Activated naive CD8-positive, alpha-beta T cell treated with anti-CD3 and anti-CD28 coated beads, Interleukin-2, amount 10 ng/mL, durations not matched to agents 7 days and 5 days (primary cell): ENCODE measurements at regions not wholly inside any gene's neighbourhood (a gene's known extent, or its start where the extent isn't known, plus 50 kb on each side); places are given as distances from the start of the nearest gene placed in this dataset.

Source experiments
- ATAC-seq: fragments of 150-1000 bp; cut with Tn5 transposase; one replicate; pipeline ENCODE4 v1.10.0; 2021; ENCODE audit warnings: low read depth, moderate library complexity
- POLR2A ChIA-PET: fragments of 350-600 bp; sonication (Branson Sonifier 250); formaldehyde crosslinking; loops from one replicate; lab custom pipeline; 2021; ENCODE audit warnings: antibody characterized with exemption; lab: Charles Lee
- DNase-seq: peaks from one replicate; pipeline ENCODE4 v3.0.0; 2021
- H3K27ac Mint-ChIP-seq: one replicate; pipeline ENCODE4 v1.8.0; 2022; ENCODE audit warnings: mild to moderate bottlenecking, mixed read lengths
- H3K27me3 Mint-ChIP-seq: one replicate; pipeline ENCODE4 v1.8.0; 2022; ENCODE audit warnings: mild to moderate bottlenecking, moderate library complexity, mixed read lengths
- H3K36me3 Mint-ChIP-seq: one replicate; pipeline ENCODE4 v1.8.0; 2021; ENCODE audit warnings: mild to moderate bottlenecking, mixed read lengths
- H3K4me1 Mint-ChIP-seq: one replicate; pipeline ENCODE4 v1.8.0; 2021; ENCODE audit warnings: mixed read lengths
- H3K4me3 Mint-ChIP-seq: one replicate; pipeline ENCODE4 v1.8.0; 2022; ENCODE audit warnings: mild to moderate bottlenecking, moderate library complexity, mixed read lengths
- H3K9me3 Mint-ChIP-seq: one replicate; pipeline ENCODE4 v1.8.0; 2021; ENCODE audit warnings: mixed read lengths

- H3K4me3 Mint-ChIP-seq: no peak overlapping the region
- H3K4me1 Mint-ChIP-seq: no peaks in the 10 kb centered on the region
Measured at GRCh38 chr13:52975969-52976368, 52.6 kb upstream of the OLFM4 start.

GRCh38 chr13:52975161-52975560, 53.5 kb upstream of the OLFM4 start:
- Mint-ChIP-seq H3K27me3 (no peaks in the 10 kb centered on the region), H3K4me3 (no peak overlapping the region), H3K4me1 (no peaks in the 10 kb centered on the region), H3K9me3 (no peaks in the 10 kb centered on the region), H3K36me3 (no peaks in the 10 kb centered on the region), H3K27ac (no peak overlapping the region)
- no peak for ATAC-seq
- no peak for DNase-seq
- POLR2A ChIA-PET: no interaction called here

More at GRCh38 chr13:52975969-52976368, 52.6 kb upstream of the OLFM4 start:
- ATAC-seq (no peak), DNase-seq (no peak)
- Mint-ChIP-seq H3K27me3 (no peaks in the 10 kb centered on the region), H3K27ac (no peak overlapping the region), H3K9me3 (no peaks in the 10 kb centered on the region), H3K36me3 (no peaks in the 10 kb centered on the region)
- POLR2A ChIA-PET: no interaction called here

GRCh38 chr13:52974711-52975110, 53.9 kb upstream of the OLFM4 start:
- H3K27me3 Mint-ChIP-seq: no peaks in the 10 kb centered on the region
- H3K36me3 Mint-ChIP-seq: no peaks in the 10 kb centered on the region
- no peaks in the 10 kb centered on the region for H3K4me1 Mint-ChIP-seq
- ATAC-seq: no peak
- no peak overlapping the region for H3K27ac Mint-ChIP-seq
- POLR2A ChIA-PET: no interaction called here
- DNase-seq: no peak
- H3K9me3 Mint-ChIP-seq: no peaks in the 10 kb centered on the region
- no peak overlapping the region for H3K4me3 Mint-ChIP-seq

- no peaks in the 10 kb centered on the region for H3K4me1 Mint-ChIP-seq
- DNase-seq (no peak), ATAC-seq (no peak)
- H3K27ac Mint-ChIP-seq: no peak overlapping the region
- no peaks in the 10 kb centered on the region for H3K27me3 Mint-ChIP-seq
- POLR2A ChIA-PET: no interaction called here
- H3K36me3 Mint-ChIP-seq: no peaks in the 10 kb centered on the region
- H3K4me3 Mint-ChIP-seq: no peak overlapping the region
- no peaks in the 10 kb centered on the region for H3K9me3 Mint-ChIP-seq
Measured at GRCh38 chr13:52969373-52969772, 59.2 kb upstream of the OLFM4 start.

- peak; percentile 86 for ATAC-seq
- DNase-seq: peak; percentile 56
- Mint-ChIP-seq H3K4me3 (no peak overlapping the region), H3K36me3 (no peaks in the 10 kb centered on the region), H3K27ac (no peak overlapping the region), H3K9me3 (no peaks in the 10 kb centered on the region), H3K4me1 (no peaks in the 10 kb centered on the region), H3K27me3 (no peaks in the 10 kb centered on the region)
- POLR2A ChIA-PET: no interaction called here
Measured at GRCh38 chr13:52968074-52968700, 60.4 kb upstream of the OLFM4 start.

- DNase-seq (no peak), ATAC-seq (no peak)
- H3K27me3 Mint-ChIP-seq: no peaks in the 10 kb centered on the region
- no peaks in the 10 kb centered on the region for H3K4me1 Mint-ChIP-seq
- H3K27ac Mint-ChIP-seq: no peak overlapping the region
- H3K9me3 Mint-ChIP-seq: no peaks in the 10 kb centered on the region
- H3K4me3 Mint-ChIP-seq: no peak overlapping the region
- H3K36me3 Mint-ChIP-seq: no peaks in the 10 kb centered on the region
- POLR2A ChIA-PET: no interaction called here
Measured at GRCh38 chr13:52961987-52962386, 66.6 kb upstream of the OLFM4 start.

GRCh38 chr13:52961256-52961910, 67.2 kb upstream of the OLFM4 start:
- no peak for ATAC-seq
- DNase-seq: no peak
- Mint-ChIP-seq H3K27me3 (no peaks in the 10 kb centered on the region), H3K4me1 (no peaks in the 10 kb centered on the region), H3K27ac (peak overlapping the region; percentile 7), H3K36me3 (no peaks in the 10 kb centered on the region), H3K4me3 (no peak overlapping the region), H3K9me3 (no peaks in the 10 kb centered on the region)
- POLR2A ChIA-PET: no interaction called here

GRCh38 chr13:52955472-52955874, 73.1 kb upstream of the OLFM4 start:
- Mint-ChIP-seq H3K36me3 (no peaks in the 10 kb centered on the region), H3K9me3 (no peaks in the 10 kb centered on the region), H3K4me3 (no peak overlapping the region), H3K27me3 (no peaks in the 10 kb centered on the region), H3K4me1 (no peaks in the 10 kb centered on the region), H3K27ac (no peak overlapping the region)
- POLR2A ChIA-PET: no interaction called here
- ATAC-seq: no peak
- no peak for DNase-seq

- DNase-seq (no peak), ATAC-seq (no peak)
- Mint-ChIP-seq H3K27me3 (no peaks in the 10 kb centered on the region), H3K4me3 (no peak overlapping the region), H3K27ac (no peak overlapping the region), H3K9me3 (no peaks in the 10 kb centered on the region), H3K4me1 (no peaks in the 10 kb centered on the region), H3K36me3 (no peaks in the 10 kb centered on the region)
- POLR2A ChIA-PET: no interaction called here
Measured at GRCh38 chr13:52954838-52955237, 73.8 kb upstream of the OLFM4 start.

GRCh38 chr13:52950436-52950956, 78.1 kb upstream of the OLFM4 start:
- H3K27ac Mint-ChIP-seq: no peak overlapping the region
- no peaks in the 10 kb centered on the region for H3K27me3 Mint-ChIP-seq
- H3K4me3 Mint-ChIP-seq: no peak overlapping the region
- no peaks in the 10 kb centered on the region for H3K4me1 Mint-ChIP-seq
- no peaks in the 10 kb centered on the region for H3K36me3 Mint-ChIP-seq
- no peak for ATAC-seq
- POLR2A ChIA-PET: no interaction called here
- DNase-seq: no peak
- H3K9me3 Mint-ChIP-seq: no peaks in the 10 kb centered on the region

GRCh38 chr13:52949742-52950141, 78.9 kb upstream of the OLFM4 start:
- Mint-ChIP-seq H3K9me3 (no peaks in the 10 kb centered on the region), H3K36me3 (no peaks in the 10 kb centered on the region), H3K27me3 (no peaks in the 10 kb centered on the region), H3K27ac (no peak overlapping the region), H3K4me1 (no peaks in the 10 kb centered on the region), H3K4me3 (no peak overlapping the region)
- DNase-seq (no peak), ATAC-seq (no peak)
- POLR2A ChIA-PET: no interaction called here

GRCh38 chr13:52949044-52949443, 79.6 kb upstream of the OLFM4 start:
- Mint-ChIP-seq H3K36me3 (no peaks in the 10 kb centered on the region), H3K4me1 (no peaks in the 10 kb centered on the region), H3K9me3 (no peaks in the 10 kb centered on the region), H3K27me3 (no peaks in the 10 kb centered on the region), H3K4me3 (no peak overlapping the region), H3K27ac (no peak overlapping the region)
- POLR2A ChIA-PET: no interaction called here
- no peak for DNase-seq
- ATAC-seq: no peak

- no peaks in the 10 kb centered on the region for H3K27me3 Mint-ChIP-seq
- H3K4me3 Mint-ChIP-seq: no peak overlapping the region
- H3K27ac Mint-ChIP-seq: no peak overlapping the region
- no peaks in the 10 kb centered on the region for H3K9me3 Mint-ChIP-seq
- no peaks in the 10 kb centered on the region for H3K4me1 Mint-ChIP-seq
- DNase-seq (no peak), ATAC-seq (no peak)
- POLR2A ChIA-PET: no interaction called here
- no peaks in the 10 kb centered on the region for H3K36me3 Mint-ChIP-seq
Measured at GRCh38 chr13:52947921-52948373, 80.7 kb upstream of the OLFM4 start.

- H3K27me3 Mint-ChIP-seq: no peaks in the 10 kb centered on the region
- no peaks in the 10 kb centered on the region for H3K4me1 Mint-ChIP-seq
- POLR2A ChIA-PET: no interaction called here
- H3K4me3 Mint-ChIP-seq: no peak overlapping the region
- H3K9me3 Mint-ChIP-seq: no peaks in the 10 kb centered on the region
- no peak for ATAC-seq
- no peak for DNase-seq
- no peaks in the 10 kb centered on the region for H3K36me3 Mint-ChIP-seq
- no peak overlapping the region for H3K27ac Mint-ChIP-seq
Measured at GRCh38 chr13:52945348-52945747, 83.3 kb upstream of the OLFM4 start.
